ENCODE measurements at regions not wholly inside any gene's neighbourhood (a gene's known extent, or its start where the extent isn't known, plus 50 kb on each side); places are given as distances from the start of the nearest gene placed in this dataset.

DNA sequence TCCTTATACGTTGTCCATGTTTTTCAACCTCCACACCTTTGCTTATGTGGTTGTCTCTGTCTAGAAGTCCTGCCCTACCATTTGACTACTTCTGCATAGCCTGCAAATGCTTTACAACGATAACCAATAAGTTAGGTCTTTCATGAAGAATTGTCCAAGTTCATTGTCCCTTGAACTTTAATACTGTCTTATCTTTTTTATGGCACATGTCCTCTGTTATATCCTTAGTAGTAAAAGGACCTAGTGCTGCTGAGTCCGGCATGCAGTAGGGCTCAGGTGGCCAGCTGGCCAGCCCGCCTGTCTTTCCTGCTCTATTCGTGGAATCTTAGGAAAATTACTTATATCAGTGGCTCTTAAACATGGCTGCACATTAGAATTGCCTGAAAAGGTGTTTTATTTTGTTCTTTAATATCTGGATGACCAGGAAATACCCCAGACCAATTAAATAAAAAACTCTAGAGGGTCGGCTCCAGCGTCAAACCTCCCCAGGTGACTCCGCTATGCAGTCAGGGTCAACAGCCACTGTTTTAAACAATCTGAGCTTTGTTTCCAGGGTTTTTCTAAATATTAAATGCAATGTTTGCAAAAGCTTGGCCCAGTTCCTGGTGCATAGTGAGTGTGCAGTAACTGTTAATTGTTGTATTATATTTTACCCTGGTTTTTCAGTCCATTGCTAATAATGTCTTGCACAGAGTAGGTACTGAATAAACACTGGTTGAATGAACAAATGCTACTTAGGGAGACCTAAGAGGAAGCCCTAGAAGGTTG is 64.6 kb upstream of the SESN3 start:
- TF ChIP-seq POLR2A (IDR thresholded peaks at IDR 0.05; ENCODE audit: low read depth, low read length): no peak
- no peak for TF ChIP-seq MYC (IDR thresholded peaks at IDR 0.05; ENCODE audit: low read depth, low read length)
- no peak for TF ChIP-seq EZH2 (IDR thresholded peaks at IDR 0.05; ENCODE audit: borderline replicate concordance, low read depth, low read length, severe bottlenecking)
- TF ChIP-seq, protein P1, sequence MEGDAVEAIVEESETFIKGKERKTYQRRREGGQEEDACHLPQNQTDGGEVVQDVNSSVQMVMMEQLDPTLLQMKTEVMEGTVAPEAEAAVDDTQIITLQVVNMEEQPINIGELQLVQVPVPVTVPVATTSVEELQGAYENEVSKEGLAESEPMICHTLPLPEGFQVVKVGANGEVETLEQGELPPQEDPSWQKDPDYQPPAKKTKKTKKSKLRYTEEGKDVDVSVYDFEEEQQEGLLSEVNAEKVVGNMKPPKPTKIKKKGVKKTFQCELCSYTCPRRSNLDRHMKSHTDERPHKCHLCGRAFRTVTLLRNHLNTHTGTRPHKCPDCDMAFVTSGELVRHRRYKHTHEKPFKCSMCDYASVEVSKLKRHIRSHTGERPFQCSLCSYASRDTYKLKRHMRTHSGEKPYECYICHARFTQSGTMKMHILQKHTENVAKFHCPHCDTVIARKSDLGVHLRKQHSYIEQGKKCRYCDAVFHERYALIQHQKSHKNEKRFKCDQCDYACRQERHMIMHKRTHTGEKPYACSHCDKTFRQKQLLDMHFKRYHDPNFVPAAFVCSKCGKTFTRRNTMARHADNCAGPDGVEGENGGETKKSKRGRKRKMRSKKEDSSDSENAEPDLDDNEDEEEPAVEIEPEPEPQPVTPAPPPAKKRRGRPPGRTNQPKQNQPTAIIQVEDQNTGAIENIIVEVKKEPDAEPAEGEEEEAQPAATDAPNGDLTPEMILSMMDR (IDR thresholded peaks at IDR 0.05; ENCODE audit: extremely low read depth in 1 of 2, insufficient read depth in 1 of 2, low read depth in 1 of 2, low read length in 2 of 2): no peak
- no peak for TF ChIP-seq POLR2AphosphoS5 (IDR thresholded peaks at IDR 0.05; ENCODE audit: insufficient read depth, low read depth, low read length)
- no peak for TF ChIP-seq JUN (IDR thresholded peaks at IDR 0.05; ENCODE audit: borderline replicate concordance, insufficient read depth, insufficient read length, low read depth)
- TF ChIP-seq, protein P2, sequence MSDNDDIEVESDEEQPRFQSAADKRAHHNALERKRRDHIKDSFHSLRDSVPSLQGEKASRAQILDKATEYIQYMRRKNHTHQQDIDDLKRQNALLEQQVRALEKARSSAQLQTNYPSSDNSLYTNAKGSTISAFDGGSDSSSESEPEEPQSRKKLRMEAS (IDR thresholded peaks at IDR 0.05; ENCODE audit: insufficient read depth, insufficient read length): no peak
- no peak for TF ChIP-seq GATA2 (IDR thresholded peaks at IDR 0.05; ENCODE audit: insufficient read depth, insufficient read length, low read depth, low read length)

Measured in endothelial cell of umbilical vein (primary cell).